Skin epidermis (tissue), 12 donors: ENCODE measurements at regions not wholly inside any gene's neighbourhood (a gene's known extent, or its start where the extent isn't known, plus 50 kb on each side); places are given as distances from the start of the nearest gene placed in this dataset.

Source experiments
- H3K27ac ChIP-seq, 21 experiments: fragments of 200-600 bp; sonication (generic) in 11 of 21; one replicate each; pipeline ENCODE4 v1.5.0; 2020; ENCODE audit warnings: mild to moderate bottlenecking in 3 of 21, inconsistent platforms in 2 of 21, moderate library complexity in 2 of 21
- H3K4me3 ChIP-seq, 7 experiments: fragments of 200-600 bp; sonication (generic) in 2 of 7; one replicate each; pipeline ENCODE4 v1.5.0; 2020; ENCODE audit warnings: inconsistent platforms in 2 of 7, mild to moderate bottlenecking in 2 of 7, moderate library complexity in 1 of 7

GRCh38 chr14:100451264-100451663 is 128.1 kb downstream of the SLC25A47 start:
- H3K27ac ChIP-seq = no peak overlapping the region

GRCh38 chr14:100453930-100454329 is 130.8 kb downstream of the SLC25A47 start:
- no peak overlapping the region for H3K27ac ChIP-seq
- no peak overlapping the region for H3K4me3 ChIP-seq

More at GRCh38 chr14:100451264-100451663, 128.1 kb downstream of the SLC25A47 start:
- H3K4me3 ChIP-seq = no peak overlapping the region

- Histone ChIP-seq H3K27ac (no peak overlapping the region), H3K4me3 (no peak overlapping the region)
These were observed 131.3 kb downstream of the SLC25A47 start for GRCh38 chr14:100454437-100454836.

- Histone ChIP-seq H3K27ac (no peak overlapping the region), H3K4me3 (no peak overlapping the region)
These were observed 123.3 kb downstream of the BEGAIN start for GRCh38 chr14:100463937-100464336.

GRCh38 chr14:100466111-100466856 is 120.9 kb downstream of the BEGAIN start:
- Histone ChIP-seq H3K27ac (no peak overlapping the region), H3K4me3 (no peak overlapping the region)

- Histone ChIP-seq H3K4me3 (no peak overlapping the region), H3K27ac (no peak overlapping the region)
These were observed 120.0 kb downstream of the BEGAIN start for GRCh38 chr14:100467046-100467750.

GRCh38 chr14:100467939-100468338 is 119.3 kb downstream of the BEGAIN start:
- Histone ChIP-seq H3K4me3 (no peak overlapping the region), H3K27ac (no peak overlapping the region)

- H3K27ac ChIP-seq = no peak overlapping the region
- H3K4me3 ChIP-seq = no peak overlapping the region
These were observed 118.7 kb downstream of the BEGAIN start for GRCh38 chr14:100468557-100468956.

- Histone ChIP-seq H3K27ac (no peak overlapping the region), H3K4me3 (no peak overlapping the region)
These were observed 117.3 kb downstream of the BEGAIN start for GRCh38 chr14:100469632-100470522.

GRCh38 chr14:100470523-100470897 is 116.7 kb downstream of the BEGAIN start:
- Histone ChIP-seq H3K4me3 (no peak overlapping the region), H3K27ac (no peak overlapping the region)

GRCh38 chr14:100471441-100472093 is 115.7 kb downstream of the BEGAIN start:
- Histone ChIP-seq H3K4me3 (no peak overlapping the region), H3K27ac (no peak overlapping the region)

GRCh38 chr14:100472094-100472455 is 115.1 kb downstream of the BEGAIN start:
- H3K27ac ChIP-seq = no peak overlapping the region
- H3K4me3 ChIP-seq = no peak overlapping the region

- no peak overlapping the region for H3K4me3 ChIP-seq
- no peak overlapping the region for H3K27ac ChIP-seq
These were observed 114.7 kb downstream of the BEGAIN start for GRCh38 chr14:100472491-100472890.

- Histone ChIP-seq H3K4me3 (no peak overlapping the region), H3K27ac (no peak overlapping the region)
These were observed 114.0 kb downstream of the BEGAIN start for GRCh38 chr14:100473249-100473648.

- no peak overlapping the region for H3K27ac ChIP-seq
- H3K4me3 ChIP-seq = no peak overlapping the region
These were observed 113.0 kb downstream of the BEGAIN start for GRCh38 chr14:100474196-100474595.

- no peak overlapping the region for H3K4me3 ChIP-seq
- no peak overlapping the region for H3K27ac ChIP-seq
These were observed 111.9 kb downstream of the BEGAIN start for GRCh38 chr14:100475268-100475667.

GRCh38 chr14:100476012-100476822 is 111.0 kb downstream of the BEGAIN start:
- no peak overlapping the region for H3K27ac ChIP-seq

GRCh38 chr14:100484531-100485267 is 102.5 kb downstream of the BEGAIN start:
- Histone ChIP-seq H3K27ac (no peak overlapping the region), H3K4me3 (no peak overlapping the region)

More at GRCh38 chr14:100476012-100476822, 111.0 kb downstream of the BEGAIN start:
- H3K4me3 ChIP-seq = no peak overlapping the region
